HepG2 (cell line): ENCODE measurements at regions not wholly inside any gene's neighbourhood (a gene's known extent, or its start where the extent isn't known, plus 50 kb on each side); places are given as distances from the start of the nearest gene placed in this dataset.

Experiments used
- ATAC-seq: fragments of 200-7000 bp; cut with Tn5 transposase; 3 replicates; pipeline ENCODE4 v1.9.1; 2020; ENCODE audit warnings: mild to moderate bottlenecking, moderate library complexity
- BruUV-seq: library from RNA; stranded (reverse); fragments of 400-500 nt; replicated peaks from 2 replicates; lab custom pipeline; 2021; lab: Mats Ljungman, UMichigan
- CTCF ChIA-PET: fragments of 300-600 bp; formaldehyde crosslinking; extraction: SDS; loops from one replicate; lab custom pipeline; 2021; ENCODE audit warnings: low total read pairs, inconsistent platforms, low intra/inter-chr PET ratio; lab: Yijun Ruan, JAX
- POLR2A ChIA-PET: fragments of 350-600 bp; sonication (Branson Sonifier 250); formaldehyde crosslinking; loops from one replicate; lab custom pipeline; 2020; ENCODE audit warnings: antibody characterized with exemption, inconsistent platforms; lab: Yijun Ruan, JAX
- DNase-seq: peaks from one replicate; pipeline ENCODE4 v3.0.0-alpha.2; 2015; ENCODE audit warnings: low spot score
- FAIRE-seq: peaks from 3 replicates; lab custom pipeline; 2011; peaks lifted over from hg19 to GRCh38; lab: Jason Lieb, UNC
- H2AFZ ChIP-seq: one replicate; pipeline ENCODE4 v1.6.1; 2011; ENCODE audit warnings: low read length, inconsistent platforms
- H3K27ac ChIP-seq: fragments of 300-600 bp; 3 replicates; pipeline ENCODE4 v1.8.0; 2011; ENCODE audit warnings: mixed run types, mild to moderate bottlenecking, mixed read lengths, low read length, inconsistent platforms; ENCODE audit not compliant: insufficient read depth; ENCODE audit errors: extremely low read length
- H3K27me3 ChIP-seq, 2 experiments: fragments of 200-600 bp in 1 of 2; 2 replicates in 1 of 2; 3 replicates in 1 of 2; pipeline versions ENCODE4 v1.6.0 to v1.8.0; 2011; ENCODE audit warnings: low read length in 2 of 2, mild to moderate bottlenecking in 2 of 2, moderate library complexity in 2 of 2, inconsistent platforms in 1 of 2; ENCODE audit not compliant: insufficient read depth in 2 of 2, control insufficient read depth in 1 of 2
- H3K36me3 ChIP-seq, 2 experiments: fragments of 200-600 bp in 1 of 2; replicated peaks in 1 of 2; 2 replicates in 1 of 2; 3 replicates in 1 of 2; pipeline versions ENCODE4 v1.5.1 to v1.8.0; 2011; ENCODE audit warnings: low read length in 2 of 2, inconsistent platforms in 1 of 2; ENCODE audit not compliant: insufficient read depth in 2 of 2, control insufficient read depth in 1 of 2
- H3K4me1 ChIP-seq: 2 replicates; pipeline ENCODE4 v1.5.1; 2012; ENCODE audit warnings: low read length, inconsistent platforms; ENCODE audit not compliant: insufficient read depth
- H3K4me2 ChIP-seq: 2 replicates; pipeline ENCODE4 v1.6.0; 2011; ENCODE audit warnings: low read depth, low read length, inconsistent platforms
- H3K4me3 ChIP-seq, 3 experiments: fragments of 200-600 bp in 1 of 3; sonication (generic), shearing (Covaris generic) in 1 of 3; replicated peaks in 1 of 3; 2 replicates each; pipeline ENCODE4 v1.5.1; 2011 to 2016; ENCODE audit warnings: low read length in 3 of 3, inconsistent platforms in 2 of 3, low read depth in 2 of 3, mild to moderate bottlenecking in 2 of 3, control low read depth in 1 of 3, mixed read lengths in 1 of 3; ENCODE audit not compliant: insufficient read depth in 1 of 3
- H3K79me2 ChIP-seq: one replicate; pipeline ENCODE4 v1.6.1; 2011; ENCODE audit warnings: low read length, inconsistent platforms; ENCODE audit not compliant: insufficient read depth
- H3K9ac ChIP-seq: 2 replicates; pipeline ENCODE4 v1.6.0; 2011; ENCODE audit warnings: mild to moderate bottlenecking, low read depth, low read length, inconsistent platforms; ENCODE audit not compliant: insufficient read depth
- H3K9me3 ChIP-seq: 2 replicates; pipeline ENCODE4 v1.5.1; 2012; ENCODE audit warnings: mild to moderate bottlenecking, low read length
- H4K20me1 ChIP-seq: 2 replicates; pipeline ENCODE4 v1.6.0; 2011; ENCODE audit warnings: inconsistent platforms, mild to moderate bottlenecking, low read length, moderate library complexity; ENCODE audit not compliant: insufficient read depth
- ATF1 ChIP-seq: IDR thresholded peaks from 2 replicates; pipeline ENCODE4 v1.6.1; 2016; ENCODE audit warnings: mild to moderate bottlenecking, control low read depth
- MAF1 ChIP-seq: sonication (generic); formaldehyde crosslinking; IDR thresholded peaks from 2 replicates; pipeline ENCODE4 v1.5.0; 2020; ENCODE audit warnings: missing genetic modification reagents, borderline replicate concordance
- NPAS2 ChIP-seq: sonication (generic); formaldehyde crosslinking; IDR thresholded peaks from 2 replicates; pipeline ENCODE4 v1.8.0; 2022; ENCODE audit warnings: mild to moderate bottlenecking, missing genetic modification reagents, borderline replicate concordance
- PHF20 ChIP-seq: sonication (generic); formaldehyde crosslinking; IDR thresholded peaks from 2 replicates; pipeline ENCODE4 v1.5.0; 2020; ENCODE audit warnings: mild to moderate bottlenecking, missing genetic modification reagents
- SATB2 ChIP-seq: sonication (generic); formaldehyde crosslinking; IDR thresholded peaks from 2 replicates; pipeline ENCODE4 v1.5.0; 2020; ENCODE audit warnings: missing genetic modification reagents
- SRSF9 ChIP-seq: fragments of 200-400 bp; formaldehyde crosslinking; IDR thresholded peaks from 2 replicates; pipeline ENCODE4 v1.6.1; 2018; ENCODE audit warnings: borderline replicate concordance, mild to moderate bottlenecking, low read depth, low read length; ENCODE audit not compliant: insufficient read depth, poor library complexity, severe bottlenecking
- STAT5B ChIP-seq: sonication (generic); formaldehyde crosslinking; IDR thresholded peaks from 2 replicates; pipeline ENCODE4 v1.4.0; 2020; ENCODE audit warnings: missing genetic modification reagents
- ZBTB20 ChIP-seq: sonication (generic); formaldehyde crosslinking; IDR thresholded peaks from 2 replicates; pipeline ENCODE4 v1.8.1; 2023; ENCODE audit warnings: missing genetic modification reagents, low read depth, mild to moderate bottlenecking, borderline replicate concordance
- ZNF205 ChIP-seq: IDR thresholded peaks from 2 replicates; pipeline ENCODE4 v1.6.1; 2018; ENCODE audit warnings: missing biosample characterization, missing genetic modification reagents
- ZNF296 ChIP-seq: sonication (generic); formaldehyde crosslinking; conservative IDR thresholded peaks from 2 replicates; pipeline ENCODE4 v1.5.0; 2020; ENCODE audit warnings: mild to moderate bottlenecking, missing genetic modification reagents
- ZNF615 ChIP-seq: sonication (generic); formaldehyde crosslinking; IDR thresholded peaks from 2 replicates; pipeline ENCODE4 v1.5.0; 2020; ENCODE audit warnings: mild to moderate bottlenecking, missing genetic modification reagents, borderline replicate concordance
- WGBS: methylation state at CpG from one replicate; pipeline ENCODE4 v1.1.6; 2017; ENCODE audit warnings: low lambda C conversion rate; 5-methylcytosine and 5-hydroxymethylcytosine counted together
- in situ Hi-C: cut with HindIII; loops from 2 replicates; pipeline ENCODE4 v1.10.0; 2017; ENCODE audit warnings: low pct_unique_long_range_greater_than_20kb; ENCODE audit not compliant: extremely low pct_ligation_motif_present
- intact Hi-C: fragments of 100-400 bp; cut with micrococcal nuclease; formaldehyde crosslinking; loops from one replicate; pipeline ENCODE4 v1.10.0; 2022; ENCODE audit not compliant: unreplicated experiment
- TF ChIP-seq, protein P1 (sequence below): sonication (generic); formaldehyde crosslinking; IDR thresholded peaks from 2 replicates; pipeline ENCODE4 v1.5.0; 2020; ENCODE audit warnings: missing genetic modification reagents
- TF ChIP-seq, protein P2 (sequence below): sonication (generic); formaldehyde crosslinking; IDR thresholded peaks from 2 replicates; pipeline ENCODE4 v1.8.1; 2023; ENCODE audit warnings: missing genetic modification reagents, mild to moderate bottlenecking, borderline replicate concordance

GRCh38 chr10:10967029-10967428, 50.6 kb upstream of the CELF2 start:
- Histone ChIP-seq H3K27ac (no peak overlapping the region), H3K36me3 (no peaks in the 10 kb centered on the region), H3K4me2 (no peak overlapping the region), H3K4me3 (no peak overlapping the region), H3K4me1 (no peaks in the 10 kb centered on the region), H3K79me2 (no peaks in the 10 kb centered on the region), H3K9ac (no peak overlapping the region), H3K9me3 (no peaks in the 10 kb centered on the region), H2AFZ (no peak overlapping the region), H3K27me3 (no peaks in the 10 kb centered on the region), H4K20me1 (no peaks in the 10 kb centered on the region)
- ChIA-PET POLR2A (no interaction called here), CTCF (no interaction called here)
- WGBS: 18% methylated on average over 10 of the region's 10 CpGs
- no TSS peak for BruUV-seq
- intact Hi-C loops (no loop called here), in situ Hi-C loops (no loop called here)
- no peak for TF ChIP-seq PHF20
- TF ChIP-seq ZNF205 (CRISPR knock-in tag): no peak
- TF ChIP-seq, protein P1, sequence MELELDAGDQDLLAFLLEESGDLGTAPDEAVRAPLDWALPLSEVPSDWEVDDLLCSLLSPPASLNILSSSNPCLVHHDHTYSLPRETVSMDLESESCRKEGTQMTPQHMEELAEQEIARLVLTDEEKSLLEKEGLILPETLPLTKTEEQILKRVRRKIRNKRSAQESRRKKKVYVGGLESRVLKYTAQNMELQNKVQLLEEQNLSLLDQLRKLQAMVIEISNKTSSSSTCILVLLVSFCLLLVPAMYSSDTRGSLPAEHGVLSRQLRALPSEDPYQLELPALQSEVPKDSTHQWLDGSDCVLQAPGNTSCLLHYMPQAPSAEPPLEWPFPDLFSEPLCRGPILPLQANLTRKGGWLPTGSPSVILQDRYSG (CRISPR knock-in tag): no peak
- TF ChIP-seq SRSF9: no peak
- TF ChIP-seq, protein P2, sequence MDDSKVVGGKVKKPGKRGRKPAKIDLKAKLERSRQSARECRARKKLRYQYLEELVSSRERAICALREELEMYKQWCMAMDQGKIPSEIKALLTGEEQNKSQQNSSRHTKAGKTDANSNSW (CRISPR knock-in tag): no peak
- ATAC-seq (no peak), FAIRE-seq (no peak), DNase-seq (no peak)

DNA sequence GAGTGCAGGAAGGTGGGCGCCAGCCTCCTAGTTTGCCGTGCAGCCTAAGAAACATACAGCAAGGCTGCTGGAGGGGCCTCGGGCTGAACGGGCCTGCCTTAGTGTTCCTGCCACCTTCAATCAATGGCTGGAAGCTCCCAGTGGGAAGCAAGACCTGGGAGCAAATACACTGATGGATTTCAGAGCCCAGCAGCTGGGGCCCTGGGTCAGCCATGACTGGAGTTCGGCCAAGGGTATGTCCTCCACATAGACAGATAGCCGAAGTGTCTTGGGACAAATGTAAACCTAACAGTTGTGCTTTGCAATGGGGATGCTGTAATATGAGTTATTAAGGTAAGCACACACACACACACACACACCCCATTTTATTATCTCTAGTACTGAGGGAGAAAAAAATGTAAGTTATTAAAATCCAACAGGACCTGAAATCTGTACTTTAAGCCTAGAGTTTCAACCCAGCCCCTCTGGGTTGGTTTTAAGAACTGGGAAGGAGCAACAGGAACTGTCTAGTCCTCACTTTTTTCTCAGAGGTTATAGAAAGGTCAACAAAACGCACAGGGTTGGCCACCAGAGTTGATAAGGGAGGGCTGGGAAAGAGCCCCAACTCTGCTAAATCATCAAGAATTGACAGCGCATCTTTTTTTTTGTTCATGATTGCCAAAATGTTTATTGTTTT, 50.0 kb upstream of the CELF2 start:
- ATAC-seq (no peak), DNase-seq (no peak), FAIRE-seq (no peak)
- H3K27ac ChIP-seq: no peak overlapping the region
- intact Hi-C loops (no loop called here), in situ Hi-C loops (no loop called here)
- H2AFZ ChIP-seq: no peak overlapping the region
- H3K4me2 ChIP-seq: no peak overlapping the region
- ChIA-PET POLR2A (no interaction called here), CTCF (no interaction called here)
- no peaks in the 10 kb centered on the region for H3K4me1 ChIP-seq
- WGBS: 20% methylated on average over 6 of the region's 8 CpGs
- no peak overlapping the region for H3K9ac ChIP-seq
- no peak overlapping the region for H3K4me3 ChIP-seq
- H3K36me3 ChIP-seq: no peaks in the 10 kb centered on the region
- BruUV-seq: no TSS peak
- H3K79me2 ChIP-seq: no peaks in the 10 kb centered on the region
- TF ChIP-seq STAT5B: no peak
- no peak for TF ChIP-seq ZBTB20 (CRISPR knock-in tag)
- TF ChIP-seq ZNF615 (CRISPR knock-in tag): no peak
- TF ChIP-seq SATB2: no peak
- TF ChIP-seq NPAS2 (CRISPR knock-in tag): no peak
- no peak for TF ChIP-seq ZNF296 (CRISPR knock-in tag)
- no peak for TF ChIP-seq ATF1 (CRISPR knock-in tag)
- no peak for TF ChIP-seq MAF1 (CRISPR knock-in tag)
- H3K27me3 ChIP-seq: no peaks in the 10 kb centered on the region
- H3K9me3 ChIP-seq: no peaks in the 10 kb centered on the region
- no peaks in the 10 kb centered on the region for H4K20me1 ChIP-seq
